ENCODE measurements at regions not wholly inside any gene's neighbourhood (a gene's known extent, or its start where the extent isn't known, plus 50 kb on each side); places are given as distances from the start of the nearest gene placed in this dataset.

GRCh38 chr10:118408181-118408580, 66.1 kb upstream of the FAM204A start:
- no peak for DNase-seq

DNA sequence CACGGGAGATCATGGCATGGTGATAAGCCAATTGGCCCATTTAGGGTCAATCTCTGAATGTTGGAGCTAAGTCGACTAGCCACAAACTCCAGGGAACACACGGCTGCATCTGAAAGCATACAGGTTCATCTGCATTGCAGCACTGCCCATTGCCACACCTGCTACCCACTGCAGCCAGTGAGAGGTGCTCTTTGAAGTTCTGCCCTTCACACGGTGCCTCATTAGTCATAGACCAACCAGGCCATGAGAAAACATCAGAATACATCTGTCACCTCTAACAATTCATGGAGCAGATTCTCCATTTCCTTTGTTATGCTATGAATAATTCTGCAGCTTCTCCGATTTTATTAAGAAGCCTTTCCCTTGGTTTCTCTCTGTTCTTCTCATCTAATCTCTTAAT, 65.7 kb upstream of the FAM204A start:
- DNase-seq, result no peak

GRCh38 chr10:118407026-118407425, 64.9 kb upstream of the FAM204A start:
- no peak for DNase-seq

DNA sequence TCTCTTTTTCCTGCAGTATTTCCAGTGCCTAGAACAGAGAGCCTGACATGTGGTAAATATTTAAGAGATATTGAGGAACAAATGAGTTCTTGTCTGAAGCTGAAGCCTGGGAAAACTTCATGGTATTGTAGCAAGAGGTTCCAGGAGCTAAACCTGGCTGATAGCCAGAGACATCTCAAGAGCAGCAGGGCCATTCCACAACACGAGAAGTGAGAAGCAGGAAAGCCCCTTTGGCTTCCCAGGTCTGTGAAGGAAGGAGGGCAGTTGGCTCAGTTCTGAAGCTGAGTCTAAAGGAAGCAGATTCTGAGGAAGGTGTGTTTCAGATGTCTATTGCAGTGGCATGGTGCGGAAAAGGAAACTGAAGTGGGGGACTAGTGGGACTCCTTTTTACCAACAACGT, 63.8 kb upstream of the FAM204A start:
- DNase-seq, result no peak

GRCh38 chr10:118403967-118404366, 61.8 kb upstream of the FAM204A start:
- DNase-seq, result no peak

GRCh38 chr10:118401708-118402193, 59.6 kb upstream of the FAM204A start:
- DNase-seq, result no peak

- no peak for DNase-seq
These were observed 55.3 kb upstream of the FAM204A start for GRCh38 chr10:118397391-118397790.

GRCh38 chr10:118395947-118396346, 53.8 kb upstream of the FAM204A start:
- no peak for DNase-seq

GRCh38 chr10:118394301-118395200, 52.4 kb upstream of the FAM204A start:
- DNase-seq, result no peak

DNA sequence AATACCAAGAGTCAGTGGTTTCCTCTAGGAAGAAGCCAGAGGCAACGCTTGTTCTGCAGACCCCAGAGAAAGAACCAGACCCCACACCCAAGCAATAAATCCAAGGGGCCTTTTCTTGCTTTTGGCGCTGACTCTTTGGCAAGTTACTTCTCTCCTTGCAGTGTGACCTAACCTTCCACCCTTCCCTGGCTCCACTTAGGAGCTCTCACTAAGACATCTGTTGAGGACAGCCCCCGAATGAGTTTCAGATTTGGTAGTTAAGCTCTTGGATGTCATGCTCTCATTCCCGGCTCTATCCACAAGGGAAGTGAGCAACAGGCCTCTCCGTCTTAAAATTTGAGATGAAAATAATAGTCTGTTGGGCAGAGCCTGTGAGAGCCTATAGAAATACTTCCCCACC, 50.6 kb upstream of the FAM204A start:
- DNase-seq, result no peak

All from stimulated activated CD4-positive, alpha-beta T cell treated with anti-CD3 and anti-CD28 coated beads, Interleukin-12 subunit alpha, Interleukin-12 subunit beta, amount 100 ng/mL, for 4 hours (primary cell).